SJCRH30 (cell line): ENCODE measurements at regions not wholly inside any gene's neighbourhood (a gene's known extent, or its start where the extent isn't known, plus 50 kb on each side); places are given as distances from the start of the nearest gene placed in this dataset.

Experiments
- DNase-seq, 2 experiments: peaks; one replicate each; pipeline ENCODE4 v3.0.0-alpha.2; 2015 to 2020
- H3K27ac ChIP-seq: fragments of 250-450 bp; sonication (Bioruptor Pico); 2 replicates; pipeline ENCODE4 v1.5.1; 2020; ENCODE audit warnings: mild to moderate bottlenecking, moderate library complexity
- H3K27me3 ChIP-seq: fragments of 250-450 bp; sonication (Bioruptor Pico); 2 replicates; pipeline ENCODE4 v1.5.1; 2020; ENCODE audit warnings: mild to moderate bottlenecking, moderate library complexity
- H3K36me3 ChIP-seq: fragments of 250-450 bp; sonication (Bioruptor Pico); 2 replicates; pipeline ENCODE4 v1.5.1; 2020; ENCODE audit warnings: mild to moderate bottlenecking, moderate library complexity
- H3K4me1 ChIP-seq: fragments of 250-450 bp; sonication (Bioruptor Pico); 2 replicates; pipeline ENCODE4 v1.5.1; 2020; ENCODE audit warnings: mild to moderate bottlenecking, moderate library complexity
- H3K4me3 ChIP-seq: fragments of 250-450 bp; sonication (Bioruptor Pico); 2 replicates; pipeline ENCODE4 v1.5.1; 2020; ENCODE audit warnings: mild to moderate bottlenecking, moderate library complexity
- H3K9me3 ChIP-seq: fragments of 250-450 bp; sonication (Bioruptor Pico); replicated peaks from 2 replicates; pipeline ENCODE4 v1.5.1; 2020; ENCODE audit warnings: mild to moderate bottlenecking, moderate library complexity

GRCh38 chrX:43540318-43540717 lies 115.8 kb upstream of the MAOA start:
- no peaks in the 10 kb centered on the region for H3K27me3 ChIP-seq
- no peak overlapping the region for H3K27ac ChIP-seq

GRCh38 chrX:43551590-43551989 lies 104.5 kb upstream of the MAOA start:
- Histone ChIP-seq H3K27me3 (no peaks in the 10 kb centered on the region), H3K36me3 (no peaks in the 10 kb centered on the region), H3K4me1 (no peaks in the 10 kb centered on the region), H3K27ac (no peak overlapping the region), H3K9me3 (no peaks in the 10 kb centered on the region), H3K4me3 (no peak overlapping the region)
- peak in 1 of 2 experiments; percentile 2 for DNase-seq

More at GRCh38 chrX:43540318-43540717, 115.8 kb upstream of the MAOA start:
- DNase-seq = no peak
- Histone ChIP-seq H3K4me3 (no peak overlapping the region), H3K9me3 (no peaks in the 10 kb centered on the region), H3K36me3 (no peaks in the 10 kb centered on the region), H3K4me1 (no peaks in the 10 kb centered on the region)

- Histone ChIP-seq H3K36me3 (no peaks in the 10 kb centered on the region), H3K4me1 (no peaks in the 10 kb centered on the region), H3K4me3 (no peak overlapping the region), H3K27me3 (no peaks in the 10 kb centered on the region), H3K27ac (no peak overlapping the region), H3K9me3 (no peaks in the 10 kb centered on the region)
- no peak for DNase-seq
These were observed 103.9 kb upstream of the MAOA start for GRCh38 chrX:43552156-43552555.

GRCh38 chrX:43552703-43553102 lies 103.4 kb upstream of the MAOA start:
- no peak overlapping the region for H3K27ac ChIP-seq
- no peaks in the 10 kb centered on the region for H3K27me3 ChIP-seq
- H3K36me3 ChIP-seq = no peaks in the 10 kb centered on the region
- no peaks in the 10 kb centered on the region for H3K4me1 ChIP-seq
- no peaks in the 10 kb centered on the region for H3K9me3 ChIP-seq
- no peak overlapping the region for H3K4me3 ChIP-seq
- no peak for DNase-seq

GRCh38 chrX:43553257-43553656 lies 102.8 kb upstream of the MAOA start:
- no peaks in the 10 kb centered on the region for H3K4me1 ChIP-seq

GRCh38 chrX:43556207-43556606 lies 99.9 kb upstream of the MAOA start:
- Histone ChIP-seq H3K36me3 (no peaks in the 10 kb centered on the region), H3K27me3 (no peaks in the 10 kb centered on the region), H3K9me3 (no peaks in the 10 kb centered on the region), H3K27ac (no peak overlapping the region), H3K4me3 (no peak overlapping the region), H3K4me1 (no peaks in the 10 kb centered on the region)
- DNase-seq = no peak

More at GRCh38 chrX:43553257-43553656, 102.8 kb upstream of the MAOA start:
- no peaks in the 10 kb centered on the region for H3K36me3 ChIP-seq
- no peak overlapping the region for H3K4me3 ChIP-seq
- no peak overlapping the region for H3K27ac ChIP-seq
- H3K9me3 ChIP-seq = no peaks in the 10 kb centered on the region
- DNase-seq = no peak
- H3K27me3 ChIP-seq = no peaks in the 10 kb centered on the region

GRCh38 chrX:43557792-43558191 lies 98.3 kb upstream of the MAOA start:
- H3K27ac ChIP-seq = no peak overlapping the region
- no peaks in the 10 kb centered on the region for H3K27me3 ChIP-seq

GRCh38 chrX:43559644-43560043 lies 96.5 kb upstream of the MAOA start:
- H3K36me3 ChIP-seq = no peaks in the 10 kb centered on the region
- H3K4me1 ChIP-seq = no peaks in the 10 kb centered on the region
- peak; percentile 17 to 54 for DNase-seq
- no peak overlapping the region for H3K4me3 ChIP-seq
- H3K27me3 ChIP-seq = no peaks in the 10 kb centered on the region
- no peaks in the 10 kb centered on the region for H3K9me3 ChIP-seq
- H3K27ac ChIP-seq = no peak overlapping the region

More at GRCh38 chrX:43557792-43558191, 98.3 kb upstream of the MAOA start:
- no peaks in the 10 kb centered on the region for H3K9me3 ChIP-seq
- DNase-seq = peak; percentile 32 to 70
- no peak overlapping the region for H3K4me3 ChIP-seq
- no peaks in the 10 kb centered on the region for H3K4me1 ChIP-seq
- H3K36me3 ChIP-seq = no peaks in the 10 kb centered on the region

GRCh38 chrX:43560247-43560946 lies 95.7 kb upstream of the MAOA start:
- H3K27me3 ChIP-seq = no peaks in the 10 kb centered on the region
- H3K27ac ChIP-seq = no peak overlapping the region
- H3K36me3 ChIP-seq = no peaks in the 10 kb centered on the region
- H3K4me1 ChIP-seq = no peaks in the 10 kb centered on the region
- no peak overlapping the region for H3K4me3 ChIP-seq
- no peaks in the 10 kb centered on the region for H3K9me3 ChIP-seq
- DNase-seq = no peak

GRCh38 chrX:43562372-43562771 lies 93.7 kb upstream of the MAOA start:
- H3K9me3 ChIP-seq = no peaks in the 10 kb centered on the region
- H3K27ac ChIP-seq = no peak overlapping the region
- H3K27me3 ChIP-seq = no peaks in the 10 kb centered on the region
- H3K4me1 ChIP-seq = no peaks in the 10 kb centered on the region
- no peak overlapping the region for H3K4me3 ChIP-seq
- no peak for DNase-seq
- H3K36me3 ChIP-seq = no peaks in the 10 kb centered on the region

GRCh38 chrX:43564953-43565352 lies 91.1 kb upstream of the MAOA start:
- no peaks in the 10 kb centered on the region for H3K36me3 ChIP-seq
- no peak for DNase-seq

GRCh38 chrX:43566170-43566569 lies 89.9 kb upstream of the MAOA start:
- no peaks in the 10 kb centered on the region for H3K4me1 ChIP-seq
- no peaks in the 10 kb centered on the region for H3K9me3 ChIP-seq
- no peak overlapping the region for H3K27ac ChIP-seq
- no peaks in the 10 kb centered on the region for H3K36me3 ChIP-seq
- DNase-seq = no peak
- no peaks in the 10 kb centered on the region for H3K27me3 ChIP-seq
- H3K4me3 ChIP-seq = no peak overlapping the region

More at GRCh38 chrX:43564953-43565352, 91.1 kb upstream of the MAOA start:
- Histone ChIP-seq H3K4me3 (no peak overlapping the region), H3K4me1 (no peaks in the 10 kb centered on the region), H3K27ac (no peak overlapping the region), H3K27me3 (no peaks in the 10 kb centered on the region), H3K9me3 (no peaks in the 10 kb centered on the region)

- no peak overlapping the region for H3K27ac ChIP-seq
These were observed 82.6 kb upstream of the MAOA start for GRCh38 chrX:43573441-43574015.

GRCh38 chrX:43580621-43581020 lies 75.5 kb upstream of the MAOA start:
- Histone ChIP-seq H3K4me1 (no peaks in the 10 kb centered on the region), H3K36me3 (no peaks in the 10 kb centered on the region), H3K27me3 (no peaks in the 10 kb centered on the region), H3K9me3 (no peaks in the 10 kb centered on the region), H3K27ac (no peak overlapping the region), H3K4me3 (no peak overlapping the region)
- no peak for DNase-seq

More at GRCh38 chrX:43573441-43574015, 82.6 kb upstream of the MAOA start:
- DNase-seq = no peak
- no peak overlapping the region for H3K4me3 ChIP-seq
- no peaks in the 10 kb centered on the region for H3K9me3 ChIP-seq
- H3K27me3 ChIP-seq = no peaks in the 10 kb centered on the region
- no peaks in the 10 kb centered on the region for H3K36me3 ChIP-seq
- no peaks in the 10 kb centered on the region for H3K4me1 ChIP-seq

GRCh38 chrX:43581167-43581566 lies 74.9 kb upstream of the MAOA start:
- no peaks in the 10 kb centered on the region for H3K4me1 ChIP-seq
- no peaks in the 10 kb centered on the region for H3K36me3 ChIP-seq
- H3K27me3 ChIP-seq = no peaks in the 10 kb centered on the region
- no peak for DNase-seq
- H3K4me3 ChIP-seq = no peak overlapping the region
- H3K27ac ChIP-seq = no peak overlapping the region
- no peaks in the 10 kb centered on the region for H3K9me3 ChIP-seq
